ENCODE measurements at regions not wholly inside any gene's neighbourhood (a gene's known extent, or its start where the extent isn't known, plus 50 kb on each side); places are given as distances from the start of the nearest gene placed in this dataset.

- TF ChIP-seq EZH2 (IDR thresholded peaks at IDR 0.05; ENCODE audit: insufficient read depth, poor library complexity, severe bottlenecking) (no peak), EZH2phosphoT487 (IDR thresholded peaks at IDR 0.05; ENCODE audit: insufficient read depth, low read depth) (no peak)
These were observed 129.3 kb upstream of the SPACA7 start for GRCh38 chr13:112246731-112247470.
